GM10248 (cell line): ENCODE measurements at regions not wholly inside any gene's neighbourhood (a gene's known extent, or its start where the extent isn't known, plus 50 kb on each side); places are given as distances from the start of the nearest gene placed in this dataset.

Source experiments
- CTCF ChIA-PET: fragments of 300-600 bp; sonication (Branson Sonifier 250); formaldehyde crosslinking; extraction: SDS; loops from one replicate; lab custom pipeline; 2021; ENCODE audit warnings: antibody characterized with exemption; lab: Yijun Ruan, JAX
- POLR2A ChIA-PET: fragments of 350-650 bp; sonication (Branson Sonifier 250); formaldehyde crosslinking; extraction: SDS; loops from one replicate; lab custom pipeline; 2020; ENCODE audit warnings: antibody characterized with exemption; lab: Yijun Ruan, JAX
- DNase-seq: peaks from one replicate; pipeline ENCODE4 v3.0.0; 2012; ENCODE audit errors: extremely low spot score
- TF ChIP-seq, protein P1 (sequence below): IDR thresholded peaks from 2 replicates; pipeline ENCODE4 v1.5.1; 2012; ENCODE audit warnings: mild to moderate bottlenecking, low read depth; ENCODE audit errors: extremely low read depth, missing control alignments, control extremely low read depth

DNA sequence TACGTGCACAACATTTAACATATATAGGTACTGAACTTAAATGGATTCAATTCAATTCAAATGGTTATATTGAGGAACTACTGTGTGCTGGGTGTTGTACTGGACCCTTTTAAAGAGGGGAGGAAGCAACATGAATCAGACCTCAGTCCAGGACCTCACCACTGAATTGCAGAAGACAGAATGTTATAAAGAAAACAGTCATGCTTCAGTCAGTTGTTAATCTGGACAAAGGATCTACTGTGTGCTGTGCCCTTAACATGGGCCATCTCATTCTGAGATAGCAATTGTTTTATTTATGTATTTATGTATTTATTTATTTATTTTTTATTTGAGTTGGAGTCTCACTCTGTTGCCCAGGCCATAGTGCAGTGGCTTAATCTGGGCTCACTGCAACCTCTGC lies 240.1 kb downstream of the HAPSTR1 start:
- CTCF ChIA-PET: no interaction called here
- POLR2A ChIA-PET: no interaction called here

DNA sequence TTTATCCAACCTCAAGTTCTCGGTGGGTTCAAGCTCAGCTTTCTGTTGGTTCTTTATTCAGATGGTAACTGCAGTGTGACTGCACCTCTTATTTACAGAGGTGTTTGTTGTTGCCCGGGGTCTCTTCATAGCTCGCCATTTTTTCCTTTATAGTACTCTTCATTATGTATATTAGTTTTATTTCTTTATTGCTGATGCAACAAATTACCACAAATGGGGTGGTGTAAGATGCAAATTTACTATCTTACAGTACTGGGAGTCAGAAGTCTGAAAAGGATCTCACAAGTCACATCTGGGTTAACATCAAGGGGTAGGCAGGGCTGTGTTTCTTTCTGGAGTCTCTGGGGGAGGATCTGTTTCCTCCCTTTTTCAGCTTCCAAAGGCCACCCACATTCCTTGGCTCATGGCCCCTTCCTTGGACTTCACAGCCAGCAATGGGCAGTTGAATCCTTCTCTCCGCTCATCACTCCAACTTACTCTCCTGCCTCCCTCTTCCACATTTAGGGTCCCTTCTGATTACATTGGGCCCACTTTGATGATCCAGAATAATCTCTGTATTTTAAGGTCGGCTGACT lies 241.2 kb downstream of the HAPSTR1 start:
- TF ChIP-seq, protein P1, sequence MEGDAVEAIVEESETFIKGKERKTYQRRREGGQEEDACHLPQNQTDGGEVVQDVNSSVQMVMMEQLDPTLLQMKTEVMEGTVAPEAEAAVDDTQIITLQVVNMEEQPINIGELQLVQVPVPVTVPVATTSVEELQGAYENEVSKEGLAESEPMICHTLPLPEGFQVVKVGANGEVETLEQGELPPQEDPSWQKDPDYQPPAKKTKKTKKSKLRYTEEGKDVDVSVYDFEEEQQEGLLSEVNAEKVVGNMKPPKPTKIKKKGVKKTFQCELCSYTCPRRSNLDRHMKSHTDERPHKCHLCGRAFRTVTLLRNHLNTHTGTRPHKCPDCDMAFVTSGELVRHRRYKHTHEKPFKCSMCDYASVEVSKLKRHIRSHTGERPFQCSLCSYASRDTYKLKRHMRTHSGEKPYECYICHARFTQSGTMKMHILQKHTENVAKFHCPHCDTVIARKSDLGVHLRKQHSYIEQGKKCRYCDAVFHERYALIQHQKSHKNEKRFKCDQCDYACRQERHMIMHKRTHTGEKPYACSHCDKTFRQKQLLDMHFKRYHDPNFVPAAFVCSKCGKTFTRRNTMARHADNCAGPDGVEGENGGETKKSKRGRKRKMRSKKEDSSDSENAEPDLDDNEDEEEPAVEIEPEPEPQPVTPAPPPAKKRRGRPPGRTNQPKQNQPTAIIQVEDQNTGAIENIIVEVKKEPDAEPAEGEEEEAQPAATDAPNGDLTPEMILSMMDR: no peak
- no peak for DNase-seq
- CTCF ChIA-PET: no interaction called here
- POLR2A ChIA-PET: no interaction called here

More for the DNA sequence above, 240.1 kb downstream of the HAPSTR1 start:
- TF ChIP-seq, protein P1: no peak
- no peak for DNase-seq

DNA sequence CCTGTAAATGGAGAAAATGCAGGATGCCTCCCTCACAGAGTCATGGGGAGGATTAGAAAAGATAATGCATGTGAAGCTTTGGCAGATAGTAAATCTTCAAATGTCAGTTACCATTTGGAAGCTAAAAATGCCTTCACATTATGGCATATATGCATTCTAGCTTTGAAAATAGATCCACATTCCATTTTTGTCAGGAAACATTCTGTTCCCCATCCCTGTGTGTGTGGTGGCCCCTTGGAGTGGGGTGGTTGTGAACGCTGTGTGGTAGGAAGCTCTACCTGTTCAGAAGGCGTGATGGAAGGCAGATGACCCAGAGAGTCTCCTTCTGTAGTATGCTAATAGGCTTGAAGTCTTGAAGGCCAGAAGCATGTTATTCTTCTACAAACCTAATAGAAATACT lies 242.0 kb downstream of the HAPSTR1 start:
- POLR2A ChIA-PET: no interaction called here
- DNase-seq: no peak
- TF ChIP-seq, protein P1: no peak
- CTCF ChIA-PET: no interaction called here

DNA sequence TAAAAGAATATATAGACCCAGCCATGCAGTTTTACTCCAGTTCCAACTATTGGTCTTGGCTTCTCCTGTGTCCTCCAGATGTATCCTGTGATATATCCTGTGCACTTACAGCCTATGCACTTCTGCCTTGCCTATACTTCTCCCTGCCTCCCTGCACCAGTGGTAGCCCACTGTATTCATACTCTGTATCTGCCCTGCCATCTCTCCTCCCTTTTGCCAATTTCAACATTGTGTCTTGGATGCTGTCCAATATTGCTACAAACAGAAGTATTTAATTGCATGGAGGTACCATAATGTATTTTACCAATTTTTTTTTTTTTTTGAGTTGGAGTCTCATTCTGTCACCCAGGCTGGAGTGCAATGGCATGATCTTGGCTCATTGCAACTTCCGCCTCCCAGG lies 242.7 kb downstream of the HAPSTR1 start:
- CTCF ChIA-PET: no interaction called here
- TF ChIP-seq, protein P1: no peak
- POLR2A ChIA-PET: no interaction called here
- no peak for DNase-seq

DNA sequence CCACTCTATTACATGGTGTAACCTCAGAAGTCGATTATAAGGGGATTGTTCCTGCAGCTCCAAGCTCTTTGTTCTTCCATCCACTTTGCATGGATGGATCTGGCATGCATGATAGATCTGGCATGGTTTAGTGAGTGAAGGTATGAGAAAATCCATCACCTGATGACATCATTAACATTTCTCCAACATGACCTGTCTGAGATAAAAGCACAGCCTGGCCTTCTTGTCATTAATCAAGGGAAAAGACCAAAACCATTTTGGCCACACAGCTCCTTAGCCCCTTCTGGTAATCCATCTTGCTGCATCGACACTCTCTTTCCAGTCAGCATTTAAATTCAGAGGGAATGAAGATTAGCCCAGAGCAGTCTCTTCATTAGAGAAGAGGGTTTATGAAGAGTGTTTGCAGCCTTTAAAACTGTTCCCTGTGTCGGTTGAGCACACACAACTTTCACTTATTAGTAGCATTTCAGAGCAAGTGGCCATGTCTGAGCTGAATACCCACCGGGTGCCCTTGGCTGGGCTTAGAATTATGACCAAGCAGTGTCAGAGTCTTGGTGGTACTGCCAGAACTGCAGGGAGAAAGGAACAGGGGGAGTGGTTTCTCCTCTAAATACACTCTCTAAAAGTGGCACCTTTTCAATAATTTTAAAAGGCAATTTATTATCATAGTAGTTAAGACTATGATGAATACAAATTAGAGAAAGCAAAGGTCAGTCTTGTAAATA lies 246.0 kb downstream of the HAPSTR1 start:
- ChIA-PET POLR2A (no interaction called here), CTCF (no interaction called here)
- no peak for DNase-seq
- TF ChIP-seq, protein P1: no peak

DNA sequence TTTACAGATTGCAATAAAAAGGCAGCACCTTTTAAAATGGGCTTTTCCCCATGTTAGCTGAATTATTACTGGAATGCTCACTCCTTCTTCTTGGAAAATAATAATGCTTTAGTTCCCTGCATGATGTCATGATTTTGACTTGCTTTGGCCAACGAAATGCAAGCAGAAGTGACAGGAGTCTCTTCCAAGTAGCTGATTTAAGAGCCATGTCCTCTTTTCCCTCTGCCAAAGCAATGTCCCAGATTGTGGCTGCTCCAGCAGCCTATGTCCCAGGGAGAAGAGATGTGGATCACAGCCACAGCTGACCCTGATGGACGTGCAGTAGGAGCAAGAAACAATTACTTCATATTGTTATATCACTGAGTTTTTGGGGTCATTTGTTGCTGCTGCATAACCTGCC lies 246.6 kb downstream of the HAPSTR1 start:
- TF ChIP-seq, protein P1: no peak
- no peak for DNase-seq
- ChIA-PET POLR2A (no interaction called here), CTCF (no interaction called here)
